ENCODE measurements at regions not wholly inside any gene's neighbourhood (a gene's known extent, or its start where the extent isn't known, plus 50 kb on each side); places are given as distances from the start of the nearest gene placed in this dataset.

DNA sequence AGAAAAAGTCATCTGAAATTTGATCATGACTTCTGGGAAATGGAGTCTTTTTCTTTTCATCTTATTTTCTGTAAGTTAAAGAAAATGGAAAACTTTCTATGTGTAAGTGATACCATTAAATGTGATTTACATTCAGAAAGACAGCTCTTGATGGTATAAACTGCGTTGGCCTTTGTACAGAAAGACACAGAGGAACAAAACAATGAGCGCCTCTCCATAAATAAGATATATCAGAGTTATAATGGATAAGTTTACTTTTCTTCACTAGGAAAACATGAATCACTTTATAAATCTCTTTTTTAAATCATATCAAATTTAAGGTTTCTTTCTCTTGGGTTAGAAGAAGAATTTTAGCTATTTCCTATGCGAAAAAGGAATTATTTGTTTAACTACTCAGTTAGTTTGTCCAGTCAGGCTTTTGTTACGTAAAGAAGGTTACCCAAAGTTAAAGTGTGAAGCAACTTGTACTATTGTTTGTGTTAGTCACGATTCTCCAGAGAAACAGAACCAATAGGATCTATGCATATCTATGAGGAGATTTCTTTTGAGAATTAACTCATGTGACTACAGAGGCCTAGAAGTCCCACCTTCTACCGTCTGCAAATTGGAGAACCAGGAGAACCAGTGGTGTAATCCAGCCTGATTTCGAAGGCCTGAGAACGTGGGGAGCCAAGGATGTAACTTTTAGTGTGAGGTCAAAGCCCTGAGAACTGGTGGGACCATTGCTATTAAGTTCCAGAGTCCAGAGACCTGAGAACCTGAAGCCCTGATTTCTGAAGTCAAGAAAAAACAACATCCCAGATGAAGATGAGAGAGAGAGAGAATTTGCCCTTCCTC is 295.4 kb upstream of the KCNJ16 start:
- Histone ChIP-seq H3K27ac (ENCODE audit: low read length) (no peak overlapping the region), H3K4me1 (ENCODE audit: insufficient read depth, low read length) (no peaks in the 10 kb centered on the region), H3K9ac (ENCODE audit: low read depth, low read length) (no peak overlapping the region), H3K9me3 (ENCODE audit: insufficient read depth, low read depth, low read length) (no peaks in the 10 kb centered on the region), H3K27me3 (ENCODE audit: insufficient read depth, low read length) (no peaks in the 10 kb centered on the region), H3K4me3 (ENCODE audit: low read length) (no peak overlapping the region), H3K36me3 (ENCODE audit: insufficient read depth, low read depth, low read length) (no peaks in the 10 kb centered on the region)

DNA sequence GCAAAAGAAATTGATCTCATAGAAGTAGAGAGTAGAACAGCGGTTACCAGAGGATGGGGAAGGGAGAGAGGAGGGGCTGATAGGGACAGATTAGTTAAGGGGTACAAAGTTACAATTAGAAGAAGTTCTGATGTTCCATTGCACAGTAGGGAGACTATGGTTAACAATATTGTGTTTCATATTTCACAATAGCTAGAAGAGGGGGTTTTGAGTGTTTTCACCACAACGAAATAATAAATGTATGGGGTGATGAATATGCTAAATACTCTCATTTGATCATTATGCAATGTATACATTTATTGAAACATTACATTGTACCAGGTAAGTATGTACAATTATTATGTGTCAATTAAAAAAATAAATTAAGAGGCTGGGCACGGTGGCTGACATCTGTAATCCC is 291.2 kb upstream of the KCNJ16 start:
- no peak overlapping the region for H3K27ac ChIP-seq (ENCODE audit: low read length)
- H3K4me3 ChIP-seq (ENCODE audit: low read length) = no peak overlapping the region
- H3K36me3 ChIP-seq (ENCODE audit: insufficient read depth, low read depth, low read length) = no peaks in the 10 kb centered on the region
- no peaks in the 10 kb centered on the region for H3K4me1 ChIP-seq (ENCODE audit: insufficient read depth, low read length)
- no peaks in the 10 kb centered on the region for H3K27me3 ChIP-seq (ENCODE audit: insufficient read depth, low read length)
- no peaks in the 10 kb centered on the region for H3K9me3 ChIP-seq (ENCODE audit: insufficient read depth, low read depth, low read length)
- H3K9ac ChIP-seq (ENCODE audit: low read depth, low read length) = no peak overlapping the region

- no peaks in the 10 kb centered on the region for H3K4me1 ChIP-seq (ENCODE audit: insufficient read depth, low read length)
- H3K9me3 ChIP-seq (ENCODE audit: insufficient read depth, low read depth, low read length) = no peaks in the 10 kb centered on the region
- no peaks in the 10 kb centered on the region for H3K36me3 ChIP-seq (ENCODE audit: insufficient read depth, low read depth, low read length)
- no peak overlapping the region for H3K27ac ChIP-seq (ENCODE audit: low read length)
- H3K27me3 ChIP-seq (ENCODE audit: insufficient read depth, low read length) = no peaks in the 10 kb centered on the region
- no peak overlapping the region for H3K9ac ChIP-seq (ENCODE audit: low read depth, low read length)
- no peak overlapping the region for H3K4me3 ChIP-seq (ENCODE audit: low read length)
Observed at GRCh38 chr17:69788957-69789356, 286.1 kb upstream of the KCNJ16 start.

GRCh38 chr17:69796078-69796477 is 278.9 kb upstream of the KCNJ16 start:
- Histone ChIP-seq H3K9me3 (ENCODE audit: insufficient read depth, low read depth, low read length) (no peaks in the 10 kb centered on the region), H3K27me3 (ENCODE audit: insufficient read depth, low read length) (no peaks in the 10 kb centered on the region), H3K4me1 (ENCODE audit: insufficient read depth, low read length) (no peaks in the 10 kb centered on the region), H3K36me3 (ENCODE audit: insufficient read depth, low read depth, low read length) (no peaks in the 10 kb centered on the region), H3K9ac (ENCODE audit: low read depth, low read length) (no peak overlapping the region), H3K4me3 (ENCODE audit: low read length) (no peak overlapping the region), H3K27ac (ENCODE audit: low read length) (no peak overlapping the region)

GRCh38 chr17:69800870-69801269 is 274.2 kb upstream of the KCNJ16 start:
- H3K9ac ChIP-seq (ENCODE audit: low read depth, low read length) = no peak overlapping the region
- no peaks in the 10 kb centered on the region for H3K36me3 ChIP-seq (ENCODE audit: insufficient read depth, low read depth, low read length)
- H3K4me3 ChIP-seq (ENCODE audit: low read length) = no peak overlapping the region
- H3K27me3 ChIP-seq (ENCODE audit: insufficient read depth, low read length) = no peaks in the 10 kb centered on the region
- no peaks in the 10 kb centered on the region for H3K9me3 ChIP-seq (ENCODE audit: insufficient read depth, low read depth, low read length)
- H3K27ac ChIP-seq (ENCODE audit: low read length) = no peak overlapping the region
- H3K4me1 ChIP-seq (ENCODE audit: insufficient read depth, low read length) = no peaks in the 10 kb centered on the region; the same call in 1 of the 2 replicates

GRCh38 chr17:69801368-69801767 is 273.7 kb upstream of the KCNJ16 start:
- Histone ChIP-seq H3K9ac (ENCODE audit: low read depth, low read length) (no peak overlapping the region), H3K36me3 (ENCODE audit: insufficient read depth, low read depth, low read length) (no peaks in the 10 kb centered on the region), H3K9me3 (ENCODE audit: insufficient read depth, low read depth, low read length) (no peaks in the 10 kb centered on the region), H3K27me3 (ENCODE audit: insufficient read depth, low read length) (no peaks in the 10 kb centered on the region), H3K4me1 (ENCODE audit: insufficient read depth, low read length) (no peaks in the 10 kb centered on the region; the same call in 1 of the 2 replicates), H3K4me3 (ENCODE audit: low read length) (no peak overlapping the region), H3K27ac (ENCODE audit: low read length) (no peak overlapping the region)

GRCh38 chr17:69802045-69802740 is 272.8 kb upstream of the KCNJ16 start:
- H3K27me3 ChIP-seq (ENCODE audit: insufficient read depth, low read length) = no peaks in the 10 kb centered on the region
- H3K9me3 ChIP-seq (ENCODE audit: insufficient read depth, low read depth, low read length) = no peaks in the 10 kb centered on the region
- H3K4me3 ChIP-seq (ENCODE audit: low read length) = no peak overlapping the region
- H3K27ac ChIP-seq (ENCODE audit: low read length) = no peak overlapping the region
- H3K4me1 ChIP-seq (ENCODE audit: insufficient read depth, low read length) = no peaks in the 10 kb centered on the region; the same call in 1 of the 2 replicates
- H3K9ac ChIP-seq (ENCODE audit: low read depth, low read length) = 0 out of 2 replicates have a peak overlapping the region, but pooled peaks have one; percentile 25
- H3K36me3 ChIP-seq (ENCODE audit: insufficient read depth, low read depth, low read length) = no peaks in the 10 kb centered on the region

- Histone ChIP-seq H3K36me3 (ENCODE audit: insufficient read depth, low read depth, low read length) (no peaks in the 10 kb centered on the region), H3K9ac (ENCODE audit: low read depth, low read length) (no peak overlapping the region), H3K27me3 (ENCODE audit: insufficient read depth, low read length) (no peaks in the 10 kb centered on the region), H3K4me1 (ENCODE audit: insufficient read depth, low read length) (no peaks in the 10 kb centered on the region), H3K27ac (ENCODE audit: low read length) (no peak overlapping the region), H3K9me3 (ENCODE audit: insufficient read depth, low read depth, low read length) (no peaks in the 10 kb centered on the region), H3K4me3 (ENCODE audit: low read length) (no peak overlapping the region)
Observed at GRCh38 chr17:69809331-69809730, 265.7 kb upstream of the KCNJ16 start.

DNA sequence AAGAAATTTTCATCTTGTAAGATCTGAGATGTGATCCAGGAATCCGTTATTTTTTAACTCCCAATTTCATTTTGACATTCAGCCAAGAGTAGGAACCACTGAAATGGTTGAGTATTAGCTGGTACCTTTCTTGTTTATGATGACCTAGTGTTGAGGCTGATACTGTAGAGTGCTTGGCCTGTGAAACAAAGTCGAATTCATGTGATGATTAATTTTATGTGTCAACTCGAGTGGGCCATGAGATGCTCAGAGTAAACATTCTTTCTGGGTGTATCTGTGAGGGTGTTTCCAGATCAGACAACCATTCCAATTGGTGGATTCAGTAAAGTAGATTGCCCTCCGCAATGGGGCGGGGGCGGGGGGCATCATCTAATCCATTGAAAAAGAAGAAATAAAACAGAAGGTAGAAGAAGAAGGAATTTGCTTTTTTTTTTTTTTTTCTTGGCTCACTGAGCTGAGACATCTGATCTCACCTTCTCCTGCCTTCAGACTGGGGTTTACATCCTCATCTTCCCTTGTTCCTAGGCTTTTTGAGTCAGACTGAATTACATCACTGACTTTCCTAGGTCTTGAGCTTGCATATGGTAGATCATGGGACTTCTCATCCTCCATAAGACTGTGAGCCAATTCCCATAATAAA is 264.6 kb upstream of the KCNJ16 start:
- no peaks in the 10 kb centered on the region for H3K9me3 ChIP-seq (ENCODE audit: insufficient read depth, low read depth, low read length)
- H3K4me1 ChIP-seq (ENCODE audit: insufficient read depth, low read length) = no peaks in the 10 kb centered on the region
- no peak overlapping the region for H3K4me3 ChIP-seq (ENCODE audit: low read length)
- no peaks in the 10 kb centered on the region for H3K36me3 ChIP-seq (ENCODE audit: insufficient read depth, low read depth, low read length)
- H3K9ac ChIP-seq (ENCODE audit: low read depth, low read length) = no peak overlapping the region
- H3K27me3 ChIP-seq (ENCODE audit: insufficient read depth, low read length) = no peaks in the 10 kb centered on the region
- no peak overlapping the region for H3K27ac ChIP-seq (ENCODE audit: low read length)

DNA sequence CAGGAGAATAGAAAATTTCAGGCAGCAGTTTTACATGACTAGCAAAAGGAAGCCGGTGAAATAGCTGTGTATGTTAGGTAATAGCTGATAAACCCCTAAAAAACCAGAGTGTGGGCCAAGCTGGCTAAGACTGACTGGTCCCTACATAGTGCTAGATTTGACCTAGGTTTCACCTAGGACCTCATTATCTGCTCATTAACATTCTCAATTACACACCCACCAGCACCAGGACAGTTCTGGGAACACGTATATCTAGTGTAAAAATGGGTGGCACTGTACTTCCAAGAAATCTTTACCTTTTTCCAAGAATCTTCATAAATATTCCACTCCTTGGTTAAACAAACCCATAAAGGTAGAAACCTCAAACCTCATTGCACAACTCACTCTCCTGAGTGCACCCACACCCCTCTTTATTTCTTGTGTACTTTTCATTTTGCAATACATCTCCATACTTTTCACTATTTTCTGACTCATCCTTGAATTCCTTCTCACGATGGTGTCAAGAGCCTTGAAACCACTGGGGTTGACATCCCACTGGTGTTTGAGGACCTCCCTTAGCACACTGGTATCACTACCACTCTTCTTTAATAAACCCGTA is 262.7 kb upstream of the KCNJ16 start:
- H3K36me3 ChIP-seq (ENCODE audit: insufficient read depth, low read depth, low read length) = no peaks in the 10 kb centered on the region
- H3K27ac ChIP-seq (ENCODE audit: low read length) = no peak overlapping the region
- H3K4me1 ChIP-seq (ENCODE audit: insufficient read depth, low read length) = no peaks in the 10 kb centered on the region
- H3K27me3 ChIP-seq (ENCODE audit: insufficient read depth, low read length) = no peaks in the 10 kb centered on the region
- no peak overlapping the region for H3K9ac ChIP-seq (ENCODE audit: low read depth, low read length)
- no peak overlapping the region for H3K4me3 ChIP-seq (ENCODE audit: low read length)
- H3K9me3 ChIP-seq (ENCODE audit: insufficient read depth, low read depth, low read length) = no peaks in the 10 kb centered on the region

- H3K9me3 ChIP-seq (ENCODE audit: insufficient read depth, low read depth, low read length) = no peaks in the 10 kb centered on the region
Observed at GRCh38 chr17:69814031-69814430, 261.0 kb upstream of the KCNJ16 start.

More at GRCh38 chr17:69814031-69814430, 261.0 kb upstream of the KCNJ16 start:
- Histone ChIP-seq H3K4me1 (ENCODE audit: insufficient read depth, low read length) (no peaks in the 10 kb centered on the region), H3K27me3 (ENCODE audit: insufficient read depth, low read length) (no peaks in the 10 kb centered on the region), H3K9ac (ENCODE audit: low read depth, low read length) (no peak overlapping the region), H3K4me3 (ENCODE audit: low read length) (no peak overlapping the region), H3K36me3 (ENCODE audit: insufficient read depth, low read depth, low read length) (no peaks in the 10 kb centered on the region), H3K27ac (ENCODE audit: low read length) (no peak overlapping the region)
